Dermis microvascular lymphatic vessel endothelial cell (primary cell): ENCODE measurements at regions not wholly inside any gene's neighbourhood (a gene's known extent, or its start where the extent isn't known, plus 50 kb on each side); places are given as distances from the start of the nearest gene placed in this dataset.

ENCODE experiments used
- DNase-seq, 2 donors: peaks; one replicate each; pipeline versions ENCODE4 v3.0.0 to v3.0.0-alpha.2; 2010; ENCODE audit warnings: low read depth in 2 of 2

DNA sequence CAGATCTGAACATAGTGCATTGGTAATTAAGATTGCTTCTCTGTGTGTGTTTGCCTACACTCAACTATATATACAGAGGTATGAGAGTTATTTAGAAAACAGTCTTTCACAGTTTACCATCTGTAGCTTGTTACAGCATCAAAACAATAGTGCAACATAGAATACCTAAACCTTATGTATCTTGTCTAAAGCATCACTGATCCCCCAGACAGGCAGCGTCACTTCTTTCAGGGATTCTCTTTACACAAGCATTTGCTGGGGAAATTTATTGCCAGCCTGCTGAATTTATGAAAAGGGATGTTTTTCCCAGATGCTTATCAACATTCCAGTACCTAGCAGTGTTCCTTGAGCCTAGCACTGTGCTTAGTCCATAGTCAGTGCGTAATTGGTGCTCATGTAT is 195.8 kb upstream of the COL8A1 start:
- DNase-seq, result no peak

DNA sequence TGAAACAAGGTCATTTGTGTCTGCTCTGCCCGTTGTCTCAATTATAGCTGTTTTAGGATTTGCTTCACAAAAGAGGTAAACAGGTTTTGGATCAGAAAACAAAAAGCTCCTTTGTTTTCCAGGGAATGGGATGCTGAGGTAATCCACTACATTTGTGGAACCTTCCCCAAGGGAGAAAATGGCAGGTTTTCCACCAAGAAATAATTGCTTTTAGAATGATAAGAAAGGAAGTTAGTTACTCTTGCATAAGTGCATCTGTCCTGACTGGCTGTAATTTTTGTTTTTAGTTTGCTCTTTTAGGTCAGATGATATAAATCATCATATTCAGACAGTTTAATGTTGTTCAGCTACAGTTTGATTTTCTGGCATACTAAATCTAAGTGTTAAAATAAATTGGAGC is 198.5 kb upstream of the COL8A1 start:
- peak in 1 of 2 donors; percentile 13 for DNase-seq

DNA sequence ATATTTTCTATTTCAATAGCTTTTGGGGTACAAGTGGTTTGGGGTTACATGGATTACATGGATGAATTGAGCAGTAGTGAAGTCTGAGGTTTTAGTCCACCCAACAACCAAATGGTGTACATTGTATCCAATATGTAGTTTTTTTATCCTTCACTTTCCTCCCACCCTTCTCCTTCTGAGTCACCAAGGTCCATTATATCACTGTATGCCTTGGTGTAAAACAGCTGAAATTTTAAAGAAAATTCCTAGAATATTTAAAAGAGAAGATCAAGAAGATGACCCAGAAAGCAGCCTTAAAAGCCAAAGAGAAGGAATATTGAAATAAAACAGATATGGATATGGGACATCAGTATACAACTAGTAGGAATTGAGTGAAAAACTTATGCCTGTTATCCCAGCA is 204.2 kb upstream of the COL8A1 start:
- DNase-seq, result no peak

DNA sequence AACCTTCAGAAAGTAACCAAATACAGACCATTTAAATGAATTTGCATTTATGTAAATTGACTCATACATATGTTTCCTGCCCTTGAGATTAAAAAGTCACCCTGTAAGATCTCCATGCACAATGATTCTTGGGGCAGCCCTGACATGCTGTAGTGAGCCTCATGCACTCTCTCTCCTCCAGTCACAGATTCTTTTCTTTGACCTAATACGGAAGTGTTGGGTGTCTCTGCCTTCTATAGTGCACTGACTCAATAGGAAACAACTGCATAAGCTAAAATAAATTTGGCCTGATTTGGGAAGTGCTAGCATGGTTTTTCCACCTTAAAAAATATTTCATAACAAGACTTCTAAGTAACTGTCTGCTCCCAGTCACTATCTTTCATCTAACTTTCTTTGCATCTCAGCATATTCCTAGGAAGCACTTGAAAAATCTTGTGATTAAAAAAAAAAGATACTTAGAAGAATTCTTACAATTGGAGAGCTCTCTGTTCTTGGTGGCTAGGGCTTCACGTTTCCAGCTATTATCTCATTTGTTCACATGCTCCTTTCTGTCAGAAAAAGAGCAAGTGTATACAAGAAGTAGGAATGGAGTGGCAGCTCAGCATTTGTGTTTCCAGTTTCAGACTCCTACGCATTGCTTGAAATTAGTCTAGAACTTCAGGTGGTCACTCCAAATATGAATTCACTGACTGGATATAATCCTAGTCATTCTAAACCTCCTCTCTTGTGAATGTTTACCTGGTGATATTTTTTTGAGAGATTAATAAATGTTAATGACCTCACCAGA is 207.9 kb upstream of the COL8A1 start:
- DNase-seq, result peak in 1 of 2 donors; percentile 28

DNA sequence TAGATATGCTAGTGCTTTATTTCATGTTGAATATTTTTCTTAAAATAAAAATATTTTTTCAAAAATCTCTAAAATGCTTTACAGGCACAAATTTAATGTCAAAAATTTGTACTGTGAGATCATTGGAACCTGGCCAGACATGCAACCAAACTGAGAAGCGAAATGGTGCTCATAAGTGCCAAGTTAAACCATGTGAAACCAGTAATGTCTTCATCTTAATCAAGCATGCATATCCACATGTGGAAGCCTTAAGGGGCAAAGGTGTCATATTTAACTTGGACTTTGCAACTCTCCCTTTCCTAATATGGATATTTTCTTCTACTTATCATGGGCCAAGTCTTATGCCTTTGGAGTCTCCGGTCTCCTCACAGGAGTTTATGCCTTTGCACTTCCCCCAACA is 208.9 kb upstream of the COL8A1 start:
- no peak for DNase-seq

DNA sequence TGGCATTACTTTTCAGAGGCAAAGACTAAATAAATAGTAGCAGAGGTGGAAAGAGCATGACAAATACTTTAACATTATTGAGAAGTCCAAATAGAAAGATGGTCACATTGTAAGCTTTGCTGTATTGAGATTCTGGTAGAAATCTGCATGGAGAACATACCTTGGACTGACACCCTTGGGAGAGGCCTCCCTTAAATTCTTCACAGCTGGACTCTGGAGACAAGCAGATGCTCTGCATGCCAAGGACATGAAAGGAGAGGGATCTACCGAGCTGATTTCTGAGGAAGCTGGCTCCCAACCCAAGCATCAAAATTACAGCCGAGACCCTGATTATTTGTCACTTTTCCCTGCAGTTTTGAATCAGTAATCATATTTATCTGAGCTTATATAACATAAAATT is 212.5 kb upstream of the COL8A1 start:
- no peak for DNase-seq

DNA sequence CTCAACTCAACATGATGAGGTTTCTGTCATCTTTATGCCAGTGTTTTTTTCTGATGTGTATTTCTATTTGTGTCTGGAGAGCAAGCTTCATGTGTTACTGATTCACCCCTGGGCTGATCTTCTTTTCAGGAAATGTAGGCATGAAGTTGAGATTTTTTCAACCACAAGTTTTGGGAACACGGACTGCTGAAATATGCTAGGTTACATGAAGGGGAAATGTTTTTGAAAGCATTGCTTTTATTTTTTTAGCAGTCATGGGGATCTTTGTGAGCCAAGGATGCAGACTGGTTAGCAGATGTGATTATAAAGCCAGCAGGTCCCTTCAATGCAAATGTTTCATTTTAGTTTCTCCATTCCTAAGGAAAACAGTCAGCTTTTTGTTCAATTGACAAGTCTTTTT is 219.3 kb upstream of the COL8A1 start:
- peak; percentile 32 to 77 for DNase-seq

DNA sequence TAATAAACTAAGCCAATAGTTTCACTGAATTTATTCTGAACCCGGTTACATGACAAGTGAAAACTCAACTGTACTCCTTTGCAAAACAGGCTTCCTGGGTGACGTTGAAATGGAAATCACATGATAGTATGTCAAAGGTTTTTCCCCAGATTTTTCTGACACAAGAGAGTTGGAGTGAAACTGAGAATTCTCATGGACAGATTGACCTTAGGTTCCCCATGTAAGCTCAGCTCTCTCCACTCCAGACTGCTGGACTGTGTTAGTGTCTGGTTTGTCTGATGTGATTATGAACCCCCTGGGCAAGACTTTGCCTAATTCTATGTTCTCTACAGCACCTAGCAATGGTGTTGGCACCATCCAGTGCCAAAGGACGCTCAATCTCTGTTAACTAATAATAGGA is 219.7 kb upstream of the COL8A1 start:
- DNase-seq, result no peak

DNA sequence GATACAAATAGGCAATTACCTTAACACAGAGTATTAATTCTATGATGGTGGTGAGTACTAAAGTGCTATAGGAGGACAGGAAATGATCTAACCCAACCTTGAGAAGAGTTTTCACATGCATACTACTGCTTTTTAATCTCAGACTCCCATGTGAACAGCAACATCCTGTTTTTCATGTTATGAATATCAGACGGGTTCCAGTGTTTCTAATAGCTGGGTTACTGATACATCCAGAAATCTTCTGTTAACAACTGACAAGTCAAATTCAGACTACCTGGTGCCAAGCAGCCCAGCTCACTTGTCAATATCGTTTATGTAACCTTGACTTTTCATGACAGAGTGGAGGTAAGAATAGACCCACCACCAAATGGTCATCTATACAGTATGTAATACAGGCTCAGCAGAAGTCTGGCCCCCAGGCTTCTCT is 220.2 kb upstream of the COL8A1 start:
- peak in 1 of 2 donors; percentile 90 for DNase-seq

DNA sequence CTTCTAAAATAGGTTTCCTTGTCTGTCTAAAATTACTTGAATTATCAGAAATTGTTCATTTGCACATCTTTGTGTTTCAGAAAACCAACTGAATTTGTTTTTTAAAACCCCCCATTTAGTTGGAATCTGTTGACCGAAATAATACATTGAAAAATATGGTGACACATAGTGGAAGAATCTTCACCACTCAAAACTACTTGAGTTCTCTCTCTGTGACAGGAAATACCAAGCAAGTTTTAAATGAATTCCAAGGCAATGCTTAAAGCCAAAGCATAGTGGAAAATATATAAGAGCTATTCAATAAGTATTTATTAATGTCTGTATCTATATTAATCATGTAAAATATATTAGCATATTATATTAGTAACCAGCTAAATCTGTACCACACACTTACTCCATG is 224.9 kb upstream of the COL8A1 start:
- peak; percentile 20 to 73 for DNase-seq

DNA sequence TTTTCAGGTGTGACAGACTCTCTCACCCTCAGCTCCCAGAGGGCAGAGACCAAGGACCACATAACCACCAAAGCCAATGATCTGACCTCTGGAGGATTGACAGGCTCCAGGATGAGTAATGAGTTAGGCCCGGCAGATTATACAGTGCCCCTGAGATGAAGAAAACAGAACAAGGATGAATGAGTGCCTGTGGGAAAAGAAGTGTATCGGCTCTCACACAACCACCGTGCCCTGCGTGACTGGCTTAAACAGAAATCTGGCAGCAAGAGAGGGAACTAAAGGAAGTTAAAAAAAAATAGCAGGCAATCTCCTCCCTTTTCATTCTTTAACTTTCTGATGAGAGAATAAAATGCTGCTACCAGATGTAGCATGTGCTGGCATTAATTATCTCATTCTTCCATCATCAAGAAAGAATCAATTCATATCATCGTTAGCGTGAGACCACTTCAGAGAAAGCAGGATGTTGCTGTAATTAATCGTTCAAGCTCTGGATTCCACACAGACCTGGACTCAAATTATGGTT is 227.5 kb upstream of the COL8A1 start:
- DNase-seq, result peak; percentile 70 to 98

DNA sequence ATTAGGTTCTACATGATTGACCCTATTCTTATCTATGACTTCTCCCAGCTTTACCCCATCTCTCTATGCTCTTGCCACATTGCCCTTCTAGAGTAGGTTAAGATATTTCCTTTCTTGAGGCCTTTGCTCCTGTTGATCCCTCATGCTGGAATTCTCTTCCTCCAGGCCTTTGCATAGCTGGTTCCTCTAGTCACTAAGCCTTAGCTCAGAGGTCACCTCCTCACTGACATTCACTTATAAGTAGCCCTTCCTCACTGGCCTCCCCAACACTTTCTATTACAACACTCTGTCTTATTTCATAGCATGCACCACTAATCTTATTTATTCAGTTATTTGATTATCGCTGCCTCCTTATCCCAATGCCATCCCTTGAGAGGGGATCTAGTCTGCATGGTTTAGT is 228.4 kb upstream of the COL8A1 start:
- DNase-seq, result no peak

DNA sequence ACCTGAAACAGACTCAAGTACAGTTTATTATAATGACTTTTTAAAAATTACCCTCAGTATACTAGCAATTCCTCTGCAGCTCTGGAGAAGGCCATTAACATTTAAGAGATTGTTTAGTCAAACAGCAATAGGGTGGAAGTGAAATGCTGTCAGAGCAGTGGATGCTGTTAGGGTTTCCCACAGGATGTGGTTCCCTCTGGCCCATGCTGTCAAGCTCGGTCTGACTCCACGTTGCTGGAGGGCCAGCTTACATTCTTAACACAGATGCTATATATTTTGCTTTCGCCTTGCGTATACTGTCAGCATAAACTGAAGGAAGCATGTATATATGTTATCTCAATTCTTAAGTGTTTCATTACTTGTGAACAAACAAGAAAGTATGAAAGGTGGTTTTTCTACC is 231.1 kb upstream of the COL8A1 start:
- no peak for DNase-seq

DNA sequence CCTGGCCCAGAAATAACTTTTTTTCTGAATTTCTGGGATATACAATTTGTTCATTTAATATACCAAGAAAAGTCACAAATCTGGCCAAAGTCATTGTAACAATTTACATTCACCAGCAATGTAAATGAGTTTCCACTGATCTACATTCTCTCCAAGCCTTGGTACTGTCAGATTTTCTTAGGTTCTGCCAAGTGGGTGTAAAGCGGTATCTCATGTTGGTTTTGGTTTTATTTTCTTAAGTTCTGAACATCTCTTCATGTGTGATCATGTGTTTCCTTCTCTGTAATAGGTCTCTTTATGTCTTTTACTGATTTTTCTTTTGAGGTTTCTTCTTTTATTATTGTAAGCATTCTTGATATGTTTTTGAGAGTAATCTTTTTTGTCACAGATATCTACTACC is 235.6 kb upstream of the COL8A1 start:
- DNase-seq, result no peak

DNA sequence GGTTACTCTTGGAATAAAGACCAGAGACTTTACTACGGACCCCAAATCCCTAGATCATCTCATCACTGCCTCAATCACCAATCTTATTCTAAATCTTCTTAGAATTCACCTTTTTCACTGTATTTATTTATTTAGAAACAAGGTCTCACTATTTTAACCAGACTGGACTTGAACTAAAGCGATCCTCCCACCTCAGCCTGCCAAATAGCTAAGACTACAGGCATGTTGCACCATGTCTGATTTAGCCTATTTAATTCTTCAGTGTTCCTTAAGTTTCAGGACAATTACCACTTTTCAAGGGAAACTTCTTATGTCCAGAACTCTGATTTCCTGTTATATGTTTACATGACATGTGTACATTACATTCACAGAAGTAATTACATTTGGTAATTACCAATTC is 238.0 kb upstream of the COL8A1 start:
- no peak for DNase-seq

DNA sequence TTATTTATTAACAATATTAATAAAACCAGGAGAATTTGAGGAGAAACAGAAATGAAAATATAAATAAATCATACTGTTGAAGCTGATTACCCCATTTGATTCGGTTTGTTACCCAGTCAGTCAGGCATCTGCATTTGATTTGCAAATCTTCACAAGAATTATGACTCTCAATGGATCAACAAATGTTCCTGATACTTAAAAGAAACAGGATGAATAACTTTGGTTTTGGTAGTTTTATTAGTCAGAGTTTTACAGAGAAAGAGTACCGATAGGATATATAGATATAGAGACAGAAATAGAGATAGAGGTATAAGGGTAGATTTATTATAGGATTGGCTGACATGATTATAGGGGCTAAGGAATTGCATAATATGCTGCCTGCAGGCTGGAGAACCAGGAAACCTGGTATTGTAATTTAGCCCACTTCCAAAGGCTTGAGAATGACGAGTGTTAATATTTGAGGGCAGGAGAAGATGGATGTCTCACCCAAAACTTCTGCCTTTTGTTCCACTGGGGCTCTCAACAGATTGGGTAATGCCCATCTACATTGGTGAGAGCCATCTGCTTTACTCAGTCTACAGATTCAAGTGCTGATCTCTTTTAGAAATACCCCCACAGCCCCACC is 241.6 kb upstream of the COL8A1 start:
- no peak for DNase-seq

DNA sequence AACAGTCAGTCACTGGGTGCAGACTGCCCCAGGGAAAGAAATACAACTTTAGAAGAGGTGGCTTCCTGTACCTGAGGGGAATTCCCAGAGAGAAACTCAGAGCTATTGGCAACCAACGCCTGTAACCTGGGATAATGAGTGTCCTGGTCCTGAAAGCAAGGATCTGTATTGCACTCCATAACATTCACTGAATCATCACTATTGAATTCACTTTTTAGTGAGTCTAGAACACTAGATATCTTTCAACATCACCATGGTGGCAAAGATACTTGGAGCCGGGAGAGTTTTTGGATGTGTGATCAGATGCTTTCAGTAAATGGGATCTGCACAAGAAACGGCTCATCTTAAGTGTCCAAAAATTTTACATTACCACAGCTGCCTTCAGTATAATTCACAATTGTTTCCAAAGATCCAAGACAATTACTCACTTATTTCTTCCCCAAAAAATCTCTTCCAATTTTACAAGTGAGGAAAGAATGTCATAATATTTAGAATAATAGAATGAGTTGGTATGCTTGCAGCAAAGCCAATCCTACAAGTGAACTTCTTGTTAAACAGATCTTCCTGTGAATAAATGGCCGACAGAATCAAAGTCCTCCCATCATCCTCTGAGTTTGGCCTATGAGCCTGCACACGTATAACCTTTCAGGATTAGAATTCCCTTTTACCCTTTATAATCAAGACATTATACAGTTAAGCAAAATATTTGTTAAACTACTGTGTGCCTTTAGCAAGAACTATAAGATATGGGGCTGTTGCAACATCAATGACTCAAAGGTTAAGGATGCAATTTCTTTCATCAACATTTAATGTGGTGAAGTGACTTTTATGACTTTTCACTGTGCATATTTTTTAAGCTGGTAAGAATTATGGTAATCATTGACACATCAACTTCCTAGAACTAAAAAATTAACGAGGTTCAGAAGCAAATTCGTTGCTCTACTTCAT is 243.3 kb upstream of the COL8A1 start:
- DNase-seq, result no peak

DNA sequence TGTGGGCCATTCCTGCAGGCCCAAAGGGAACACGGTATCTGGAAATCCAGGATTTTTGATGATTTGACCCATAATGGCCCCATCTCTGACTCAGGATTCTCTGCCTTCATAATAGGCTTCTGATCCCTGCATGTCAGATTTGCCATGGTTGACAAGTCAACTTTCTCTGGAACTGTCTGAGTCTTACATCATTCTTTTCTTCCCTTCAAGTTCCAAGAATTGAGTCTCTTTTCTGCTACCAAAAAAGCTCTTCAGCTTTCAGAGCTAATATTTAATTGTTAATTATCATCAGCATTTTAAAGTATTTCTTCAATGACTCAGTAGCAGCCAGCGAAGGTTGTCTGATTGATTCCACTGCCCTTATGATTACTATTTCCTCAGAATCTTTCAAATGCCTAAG is 244.4 kb upstream of the COL8A1 start:
- no peak for DNase-seq

DNA sequence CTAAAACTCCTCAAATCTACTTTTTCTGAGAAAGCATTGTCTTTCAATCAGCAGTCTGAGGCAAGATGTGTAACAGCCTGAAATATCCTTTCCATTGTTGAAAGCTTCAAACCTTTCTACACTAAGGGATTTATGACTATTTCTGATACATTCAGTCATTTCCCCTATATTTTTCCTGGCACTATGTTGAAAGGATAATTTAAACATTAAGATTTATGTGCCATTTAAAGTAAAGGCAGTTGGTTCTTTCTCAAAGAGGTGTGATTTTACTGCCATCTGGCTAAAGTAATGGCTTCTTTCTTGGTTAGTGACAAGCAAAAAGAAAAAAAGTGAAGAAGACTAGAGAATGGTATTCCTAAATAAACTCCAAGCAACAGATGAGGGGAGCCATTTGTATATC is 249.6 kb upstream of the COL8A1 start:
- DNase-seq, result peak in 1 of 2 donors; percentile 69

DNA sequence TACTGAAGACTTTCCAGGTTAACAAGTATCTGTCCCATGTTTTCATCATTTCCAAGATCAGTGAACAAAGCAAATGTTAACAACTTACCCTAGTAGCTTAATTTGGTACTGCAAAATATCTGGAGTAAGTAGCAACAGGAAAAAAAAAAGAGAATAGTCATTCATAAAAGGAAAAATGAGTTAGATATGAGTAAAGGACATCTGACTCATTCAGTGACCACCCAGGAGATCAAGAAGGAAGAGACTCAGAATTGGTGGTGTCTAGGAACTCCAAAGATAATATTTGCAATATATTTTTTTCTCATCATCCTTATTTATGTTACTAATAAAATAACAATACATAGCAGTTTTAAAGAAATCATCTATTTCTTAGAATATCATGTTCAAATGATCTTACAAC is 253.8 kb upstream of the COL8A1 start:
- peak in 1 of 2 donors; percentile 33 for DNase-seq

DNA sequence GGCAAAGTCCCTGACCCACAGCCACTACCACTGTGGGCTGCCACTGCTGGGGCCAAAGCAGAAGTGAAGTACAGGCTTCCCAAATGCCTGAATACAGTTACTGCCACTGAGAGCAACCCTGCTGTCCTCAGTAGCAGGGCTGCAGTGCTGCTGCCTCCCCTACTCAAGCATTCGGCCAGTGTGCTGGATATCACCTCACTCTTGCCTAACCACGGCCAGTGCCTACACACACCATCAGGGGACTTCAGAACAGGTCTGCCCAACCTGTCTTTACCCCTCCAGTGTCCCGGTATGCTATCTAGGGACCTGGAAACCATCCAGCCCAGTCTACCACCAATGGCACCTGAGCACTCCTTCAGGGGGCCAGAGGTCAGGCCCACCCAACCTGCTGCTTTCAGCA is 261.5 kb upstream of the COL8A1 start:
- DNase-seq, result no peak

DNA sequence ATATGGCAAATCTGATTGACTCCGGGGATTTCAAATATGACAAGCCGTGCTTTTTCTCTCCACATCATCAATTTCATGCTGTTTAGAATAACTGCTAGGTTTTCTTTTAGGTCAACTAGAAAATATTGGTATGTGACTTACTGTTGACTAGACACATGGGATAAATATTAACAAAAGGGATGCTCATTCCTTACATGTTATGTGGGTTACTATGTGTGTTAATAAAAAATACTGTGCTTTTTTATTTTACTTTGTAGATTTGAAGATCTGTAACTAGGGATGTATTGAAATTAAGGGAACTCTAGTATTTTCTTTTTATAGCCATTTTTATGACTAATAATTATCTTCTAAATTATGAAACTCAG is 264.6 kb upstream of the COL8A1 start:
- DNase-seq, result no peak
